HFFc6 (cell line): ENCODE measurements at regions not wholly inside any gene's neighbourhood (a gene's known extent, or its start where the extent isn't known, plus 50 kb on each side); places are given as distances from the start of the nearest gene placed in this dataset.

Experiments
- DNase-seq: peaks from one replicate; pipeline ENCODE4 v3.0.0-alpha.2; 2018
- H3K27ac Mint-ChIP-seq: 2 replicates; pipeline ENCODE4 v1.8.0; 2020; ENCODE audit warnings: mild to moderate bottlenecking, mixed read lengths
- H3K27me3 Mint-ChIP-seq: 2 replicates; pipeline ENCODE4 v1.8.0; 2021; ENCODE audit warnings: mild to moderate bottlenecking, moderate library complexity, mixed read lengths; ENCODE audit not compliant: insufficient read depth
- H3K36me3 Mint-ChIP-seq: 2 replicates; pipeline ENCODE4 v1.8.0; 2021; ENCODE audit warnings: low read depth, mixed read lengths
- H3K4me1 Mint-ChIP-seq: 2 replicates; pipeline ENCODE4 v1.8.0; 2020; ENCODE audit warnings: low read depth, mixed read lengths
- H3K4me3 Mint-ChIP-seq: 2 replicates; pipeline ENCODE4 v1.8.0; 2020; ENCODE audit warnings: mild to moderate bottlenecking, moderate library complexity, mixed read lengths
- H3K9me3 Mint-ChIP-seq: 2 replicates; pipeline ENCODE4 v1.8.0; 2020; ENCODE audit warnings: mild to moderate bottlenecking, mixed read lengths
- CTCF ChIP-seq: fragments of 200-600 bp; sonication (generic); IDR thresholded peaks from 2 replicates; pipeline ENCODE4 v1.5.0; 2021; ENCODE audit warnings: antibody characterized with exemption, mild to moderate bottlenecking

GRCh38 chr4:26032142-26032541 is 118.1 kb downstream of the SMIM20 start:
- Mint-ChIP-seq H3K36me3 (no peaks in the 10 kb centered on the region), H3K4me3 (peak overlapping the region; percentile 18; the same call in 1 of the 2 replicates), H3K27ac (peak overlapping the region; percentile 90), H3K4me1 (peaks cover 40% of the 10 kb centered on the region), H3K27me3 (peaks cover 3% of the 10 kb centered on the region), H3K9me3 (peaks cover 7% of the 10 kb centered on the region; the same call in 1 of the 2 replicates)
- peak; percentile 47 for DNase-seq
- TF ChIP-seq CTCF: no peak

GRCh38 chr4:26032630-26033317 is 118.8 kb downstream of the SMIM20 start:
- Mint-ChIP-seq H3K36me3 (no peaks in the 10 kb centered on the region), H3K9me3 (peaks cover 7% of the 10 kb centered on the region; the same call in 1 of the 2 replicates), H3K27me3 (peaks cover 3% of the 10 kb centered on the region), H3K27ac (peak overlapping the region; percentile 90), H3K4me1 (peaks cover 40% of the 10 kb centered on the region), H3K4me3 (peak overlapping the region; percentile 18; the same call in 1 of the 2 replicates)
- peak; percentile 62 for DNase-seq
- TF ChIP-seq CTCF: no peak

GRCh38 chr4:26033389-26033788 is 119.4 kb downstream of the SMIM20 start:
- Mint-ChIP-seq H3K36me3 (no peaks in the 10 kb centered on the region), H3K9me3 (peaks cover 7% of the 10 kb centered on the region; the same call in 1 of the 2 replicates), H3K27me3 (peaks cover 3% of the 10 kb centered on the region), H3K4me3 (no peak overlapping the region), H3K27ac (peak overlapping the region; percentile 90), H3K4me1 (peaks cover 40% of the 10 kb centered on the region)
- DNase-seq: no peak
- no peak for TF ChIP-seq CTCF

- Mint-ChIP-seq H3K9me3 (peaks cover 7% of the 10 kb centered on the region; the same call in 1 of the 2 replicates), H3K4me3 (no peak overlapping the region), H3K27me3 (peaks cover 3% of the 10 kb centered on the region), H3K36me3 (peaks cover 5% of the 10 kb centered on the region; the same call in 1 of the 2 replicates), H3K4me1 (peaks cover 46% of the 10 kb centered on the region), H3K27ac (no peak overlapping the region)
- TF ChIP-seq CTCF: no peak
- no peak for DNase-seq
Measured at GRCh38 chr4:26034849-26035248, 120.8 kb downstream of the SMIM20 start.

- TF ChIP-seq CTCF: no peak
- Mint-ChIP-seq H3K9me3 (peaks cover 7% of the 10 kb centered on the region; the same call in 1 of the 2 replicates), H3K27me3 (peaks cover 3% of the 10 kb centered on the region), H3K4me1 (peaks cover 37% of the 10 kb centered on the region), H3K36me3 (peaks cover 5% of the 10 kb centered on the region; the same call in 1 of the 2 replicates), H3K4me3 (no peak overlapping the region), H3K27ac (no peak overlapping the region)
- no peak for DNase-seq
Measured at GRCh38 chr4:26035921-26036320, 121.9 kb downstream of the SMIM20 start.
